Spleen (tissue), 7 donors: ENCODE measurements at regions not wholly inside any gene's neighbourhood (a gene's known extent, or its start where the extent isn't known, plus 50 kb on each side); places are given as distances from the start of the nearest gene placed in this dataset.

ENCODE experiments used
- CTCF ChIP-seq, 11 experiments: fragments of 200-600 bp in 7 of 11; fragments of 450-650 bp in 4 of 11; sonication (generic) in 4 of 11; IDR thresholded peaks in 8 of 11; conservative IDR thresholded peaks in 3 of 11; 1 replicate in 7 of 11; 2 replicates in 4 of 11; pipeline versions ENCODE4 v1.4.0 to v1.8.0; 2016 to 2021; ENCODE audit warnings: antibody characterized with exemption in 11 of 11, inconsistent platforms in 4 of 11, mild to moderate bottlenecking in 1 of 11
- POLR2A ChIP-seq, 3 donors: fragments of 450-650 bp; IDR thresholded peaks; one replicate each; pipeline ENCODE4 v1.5.1; 2017; ENCODE audit warnings: antibody characterized with exemption in 3 of 3, mild to moderate bottlenecking in 1 of 3
- donor health status: DM: no; HTN: no; CAD: no; lungs with moderate emphysema.
- donor health status: DM: no; HTN: no; CAD: no.
- donor health status: DM: no; HTN: no; CAD: no.

- TF ChIP-seq POLR2A (IDR thresholded peaks at IDR 0.05) (no peak), CTCF (IDR thresholded peaks at IDR 0.05 in 8 of 11, conservative IDR thresholded peaks at IDR 0.05 in 3 of 11) (no peak)
Measured at GRCh38 chr3:38987456-38987855, 64.3 kb downstream of the SCN11A start.
